ENCODE measurements at regions not wholly inside any gene's neighbourhood (a gene's known extent, or its start where the extent isn't known, plus 50 kb on each side); places are given as distances from the start of the nearest gene placed in this dataset.

GRCh38 chr6:10154251-10154650 lies 260.6 kb downstream of the TFAP2A start:
- Mint-ChIP-seq H3K4me1 (no peaks in the 10 kb centered on the region), H3K36me3 (ENCODE audit: low read depth) (no peaks in the 10 kb centered on the region), H3K27ac (no peak overlapping the region), H3K27me3 (ENCODE audit: low read depth) (no peaks in the 10 kb centered on the region), H3K9me3 (no peaks in the 10 kb centered on the region), H3K4me3 (no peak overlapping the region)
- TF ChIP-seq, protein P1, sequence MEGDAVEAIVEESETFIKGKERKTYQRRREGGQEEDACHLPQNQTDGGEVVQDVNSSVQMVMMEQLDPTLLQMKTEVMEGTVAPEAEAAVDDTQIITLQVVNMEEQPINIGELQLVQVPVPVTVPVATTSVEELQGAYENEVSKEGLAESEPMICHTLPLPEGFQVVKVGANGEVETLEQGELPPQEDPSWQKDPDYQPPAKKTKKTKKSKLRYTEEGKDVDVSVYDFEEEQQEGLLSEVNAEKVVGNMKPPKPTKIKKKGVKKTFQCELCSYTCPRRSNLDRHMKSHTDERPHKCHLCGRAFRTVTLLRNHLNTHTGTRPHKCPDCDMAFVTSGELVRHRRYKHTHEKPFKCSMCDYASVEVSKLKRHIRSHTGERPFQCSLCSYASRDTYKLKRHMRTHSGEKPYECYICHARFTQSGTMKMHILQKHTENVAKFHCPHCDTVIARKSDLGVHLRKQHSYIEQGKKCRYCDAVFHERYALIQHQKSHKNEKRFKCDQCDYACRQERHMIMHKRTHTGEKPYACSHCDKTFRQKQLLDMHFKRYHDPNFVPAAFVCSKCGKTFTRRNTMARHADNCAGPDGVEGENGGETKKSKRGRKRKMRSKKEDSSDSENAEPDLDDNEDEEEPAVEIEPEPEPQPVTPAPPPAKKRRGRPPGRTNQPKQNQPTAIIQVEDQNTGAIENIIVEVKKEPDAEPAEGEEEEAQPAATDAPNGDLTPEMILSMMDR (IDR thresholded peaks at IDR 0.05; ENCODE audit: unreplicated experiment in 3 of 3) = no peak

GRCh38 chr6:10151144-10151915 lies 263.5 kb downstream of the TFAP2A start:
- TF ChIP-seq, protein P1 (IDR thresholded peaks at IDR 0.05; ENCODE audit: unreplicated experiment in 3 of 3) = no peak
- Mint-ChIP-seq H3K4me3 (no peak overlapping the region), H3K27ac (no peak overlapping the region), H3K36me3 (ENCODE audit: low read depth) (no peaks in the 10 kb centered on the region), H3K27me3 (ENCODE audit: low read depth) (no peaks in the 10 kb centered on the region), H3K9me3 (no peaks in the 10 kb centered on the region), H3K4me1 (no peaks in the 10 kb centered on the region)

DNA sequence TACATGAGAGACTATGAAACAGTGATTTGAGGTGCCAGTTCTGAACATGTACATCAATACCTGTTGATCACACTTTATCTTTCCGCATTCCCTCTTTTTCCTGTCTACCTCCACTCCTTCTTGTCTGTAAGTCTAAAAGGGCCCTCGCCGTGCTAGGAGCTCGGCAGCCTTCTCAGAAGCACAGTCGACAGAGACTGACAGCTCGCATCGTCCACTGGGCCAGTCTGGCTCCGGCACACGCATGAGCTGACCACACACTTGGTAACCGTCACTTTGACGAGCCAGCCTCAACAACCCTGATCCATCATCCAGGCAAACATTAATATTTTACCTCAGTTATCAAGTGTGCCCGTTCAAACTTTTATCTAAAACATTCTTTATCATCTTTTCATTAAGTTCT lies 265.3 kb downstream of the TFAP2A start:
- Mint-ChIP-seq H3K9me3 (no peaks in the 10 kb centered on the region), H3K4me1 (no peaks in the 10 kb centered on the region), H3K27ac (no peak overlapping the region), H3K36me3 (ENCODE audit: low read depth) (no peaks in the 10 kb centered on the region), H3K4me3 (no peak overlapping the region), H3K27me3 (ENCODE audit: low read depth) (no peaks in the 10 kb centered on the region)
- TF ChIP-seq, protein P1 (IDR thresholded peaks at IDR 0.05; ENCODE audit: unreplicated experiment in 3 of 3) = no peak

GRCh38 chr6:10146715-10147451 lies 268.0 kb downstream of the TFAP2A start:
- Mint-ChIP-seq H3K27me3 (ENCODE audit: low read depth) (no peaks in the 10 kb centered on the region), H3K9me3 (no peaks in the 10 kb centered on the region), H3K4me1 (peaks cover 2% of the 10 kb centered on the region), H3K36me3 (ENCODE audit: low read depth) (no peaks in the 10 kb centered on the region), H3K4me3 (peak overlapping the region; percentile 68 to 84 (median 82)), H3K27ac (peak overlapping the region in 1 of 3 experiments; percentile 59)
- TF ChIP-seq, protein P1 (IDR thresholded peaks at IDR 0.05; ENCODE audit: unreplicated experiment in 3 of 3) = no peak

- Mint-ChIP-seq H3K36me3 (ENCODE audit: low read depth) (no peaks in the 10 kb centered on the region), H3K27me3 (ENCODE audit: low read depth) (peaks cover 3% of the 10 kb centered on the region), H3K4me1 (peaks cover 13% of the 10 kb centered on the region), H3K4me3 (no peak overlapping the region), H3K27ac (no peak overlapping the region), H3K9me3 (no peaks in the 10 kb centered on the region)
- TF ChIP-seq, protein P1 (IDR thresholded peaks at IDR 0.05; ENCODE audit: unreplicated experiment in 3 of 3) = no peak
Measured at GRCh38 chr6:10144772-10145171, 270.1 kb downstream of the TFAP2A start.

Data from nephron (organoid).